ENCODE measurements at regions not wholly inside any gene's neighbourhood (a gene's known extent, or its start where the extent isn't known, plus 50 kb on each side); places are given as distances from the start of the nearest gene placed in this dataset.

- no peak for TF ChIP-seq POLR2A (IDR thresholded peaks at IDR 0.05; ENCODE audit: low read length)
- TF ChIP-seq GATA1 (IDR thresholded peaks at IDR 0.05; ENCODE audit: low read depth, low read length) = no peak
These were observed 106.8 kb upstream of the LIFR start for GRCh38 chr5:38663249-38663648.

Data from erythroblast (primary cell).